H9 (cell line): ENCODE measurements at regions not wholly inside any gene's neighbourhood (a gene's known extent, or its start where the extent isn't known, plus 50 kb on each side); places are given as distances from the start of the nearest gene placed in this dataset.

Experiments used
- DNase-seq: peaks from one replicate; pipeline ENCODE4 v3.0.0-alpha.2; 2017
- H2AFZ ChIP-seq: one replicate; pipeline ENCODE4 v1.6.1; 2013; ENCODE audit warnings: mild to moderate bottlenecking, low read length, control low read depth, moderate library complexity
- H2AK5ac ChIP-seq: 2 replicates; pipeline ENCODE4 v1.6.1; 2013; ENCODE audit warnings: low read length, control low read depth, mixed read lengths; ENCODE audit not compliant: insufficient read length
- H2BK120ac ChIP-seq: one replicate; pipeline ENCODE4 v1.6.1; 2013; ENCODE audit warnings: low read depth, mild to moderate bottlenecking, low read length, control low read depth, inconsistent platforms; ENCODE audit not compliant: poor library complexity, severe bottlenecking
- H2BK12ac ChIP-seq: 2 replicates; pipeline ENCODE4 v1.6.1; 2013; ENCODE audit warnings: low read length, control low read depth, mixed read lengths, low read depth; ENCODE audit not compliant: insufficient read length
- H2BK15ac ChIP-seq: 2 replicates; pipeline ENCODE4 v1.6.1; 2013; ENCODE audit warnings: low read depth, low read length, control low read depth
- H2BK20ac ChIP-seq: one replicate; pipeline ENCODE4 v1.6.1; 2013; ENCODE audit warnings: low read depth, mild to moderate bottlenecking, low read length, control low read depth, inconsistent platforms; ENCODE audit not compliant: poor library complexity, severe bottlenecking
- H2BK5ac ChIP-seq: 2 replicates; pipeline ENCODE4 v1.6.1; 2013; ENCODE audit warnings: low read length, control low read depth, mixed read lengths; ENCODE audit not compliant: insufficient read length
- H3K14ac ChIP-seq: 2 replicates; pipeline ENCODE4 v1.6.1; 2013; ENCODE audit warnings: low read length, control low read depth; ENCODE audit not compliant: insufficient read depth
- H3K18ac ChIP-seq: 2 replicates; pipeline ENCODE4 v1.6.1; 2013; ENCODE audit warnings: low read depth, mild to moderate bottlenecking, mixed read lengths, low read length, control low read depth; ENCODE audit not compliant: insufficient read length
- H3K23ac ChIP-seq: 2 replicates; pipeline ENCODE4 v1.6.1; 2013; ENCODE audit warnings: low read length, control low read depth, mixed read lengths, low read depth; ENCODE audit not compliant: insufficient read length
- H3K23me2 ChIP-seq: 2 replicates; pipeline ENCODE4 v1.6.1; 2013; ENCODE audit warnings: low read depth, mild to moderate bottlenecking, mixed read lengths, low read length, control low read depth; ENCODE audit not compliant: insufficient read length, poor library complexity, severe bottlenecking
- H3K27ac ChIP-seq: 2 replicates; pipeline ENCODE4 v1.5.1; 2013; ENCODE audit warnings: low read length, control low read depth, mixed read lengths, low read depth; ENCODE audit not compliant: insufficient read length
- H3K27me3 ChIP-seq: 2 replicates; pipeline ENCODE4 v1.6.1; 2013; ENCODE audit warnings: low read length, control low read depth, inconsistent platforms; ENCODE audit not compliant: insufficient read depth
- H3K4ac ChIP-seq: 2 replicates; pipeline ENCODE4 v1.6.1; 2013; ENCODE audit warnings: low read depth, mild to moderate bottlenecking, control low read depth, inconsistent platforms, low read length, moderate library complexity
- H3K4me1 ChIP-seq: 2 replicates; pipeline ENCODE4 v1.6.1; 2013; ENCODE audit warnings: low read length, control low read depth, inconsistent platforms; ENCODE audit not compliant: insufficient read depth
- H3K4me2 ChIP-seq: 2 replicates; pipeline ENCODE4 v1.6.1; 2013; ENCODE audit warnings: low read length, control low read depth, mixed read lengths; ENCODE audit not compliant: insufficient read length, insufficient read depth
- H3K56ac ChIP-seq: 2 replicates; pipeline ENCODE4 v1.6.1; 2013; ENCODE audit warnings: low read depth, mild to moderate bottlenecking, mixed read lengths, low read length, control low read depth; ENCODE audit not compliant: insufficient read length
- H3K79me1 ChIP-seq: 2 replicates; pipeline ENCODE4 v1.6.1; 2013; ENCODE audit warnings: low read depth, mild to moderate bottlenecking, moderate library complexity, low read length, control low read depth, inconsistent platforms; ENCODE audit not compliant: insufficient read depth, poor library complexity, severe bottlenecking
- H3K79me2 ChIP-seq: 2 replicates; pipeline ENCODE4 v1.6.1; 2013; ENCODE audit warnings: low read length, control low read depth, inconsistent platforms; ENCODE audit not compliant: insufficient read depth
- H3K9ac ChIP-seq: 2 replicates; pipeline ENCODE4 v1.6.1; 2013; ENCODE audit warnings: low read length, control low read depth, mixed read lengths; ENCODE audit not compliant: insufficient read length; ENCODE audit errors: extremely low read depth
- H3K9me3 ChIP-seq: one replicate; pipeline ENCODE4 v1.6.1; 2013; ENCODE audit warnings: low read depth, low read length, inconsistent platforms; ENCODE audit not compliant: control insufficient read depth
- H3T11ph ChIP-seq: one replicate; pipeline ENCODE4 v1.6.1; 2013; ENCODE audit warnings: mild to moderate bottlenecking, low read length, control low read depth, inconsistent platforms
- H4K20me1 ChIP-seq: one replicate; pipeline ENCODE4 v1.6.1; 2013; ENCODE audit not compliant: control insufficient read depth, insufficient read length, insufficient read depth
- H4K5ac ChIP-seq: 2 replicates; pipeline ENCODE4 v1.6.1; 2013; ENCODE audit warnings: low read depth, mild to moderate bottlenecking, mixed read lengths, low read length, control low read depth; ENCODE audit not compliant: insufficient read length
- H4K8ac ChIP-seq: replicated peaks from 2 replicates; pipeline ENCODE4 v1.6.1; 2013; ENCODE audit warnings: low read length, control low read depth, mixed read lengths, low read depth; ENCODE audit not compliant: insufficient read length
- H4K91ac ChIP-seq: 2 replicates; pipeline ENCODE4 v1.6.1; 2013; ENCODE audit warnings: low read depth, mild to moderate bottlenecking, moderate library complexity, mixed read lengths, low read length, control low read depth; ENCODE audit not compliant: insufficient read length
- H3K27ac Mint-ChIP-seq, 3 experiments: 2 replicates in 2 of 3; 3 replicates in 1 of 3; pipeline ENCODE4 v1.8.0; 2020 to 2021; ENCODE audit warnings: mixed read lengths in 3 of 3, mild to moderate bottlenecking in 1 of 3, moderate library complexity in 1 of 3
- H3K27me3 Mint-ChIP-seq: 2 replicates; pipeline ENCODE4 v1.8.0; 2021; ENCODE audit warnings: low read depth, mild to moderate bottlenecking, moderate library complexity, mixed read lengths
- H3K36me3 Mint-ChIP-seq, 3 experiments: 2 replicates in 2 of 3; 3 replicates in 1 of 3; pipeline ENCODE4 v1.8.0; 2020 to 2021; ENCODE audit warnings: low read depth in 3 of 3, mixed read lengths in 3 of 3; ENCODE audit not compliant: insufficient read depth in 1 of 3
- H3K4me1 Mint-ChIP-seq, 2 experiments: 2 replicates each; pipeline ENCODE4 v1.8.0; 2020; ENCODE audit warnings: mixed read lengths in 2 of 2
- H3K4me3 Mint-ChIP-seq, 2 experiments: 2 replicates in 1 of 2; 3 replicates in 1 of 2; pipeline ENCODE4 v1.8.0; 2020 to 2021; ENCODE audit warnings: mild to moderate bottlenecking in 2 of 2, mixed read lengths in 2 of 2, moderate library complexity in 1 of 2
- H3K9me3 Mint-ChIP-seq, 2 experiments: 2 replicates in 1 of 2; 3 replicates in 1 of 2; pipeline ENCODE4 v1.8.0; 2020; ENCODE audit warnings: mild to moderate bottlenecking in 2 of 2, mixed read lengths in 2 of 2, moderate library complexity in 1 of 2
- CTCF ChIP-seq: fragments of 200-600 bp; sonication (generic); conservative IDR thresholded peaks from 3 replicates; pipeline ENCODE4 v1.8.0; 2021; ENCODE audit warnings: antibody characterized with exemption, mild to moderate bottlenecking
- WGBS: extraction: QIAGEN DNeasy Blood & Tissue Kit; methylation state at CpG from one replicate; pipeline ENCODE4 v1.1.7; 2013; ENCODE audit warnings: missing lambda C conversion rate, low lambda C conversion rate, mixed read lengths; ENCODE audit not compliant: insufficient read length; ENCODE audit errors: extremely low coverage; 5-methylcytosine and 5-hydroxymethylcytosine counted together

GRCh38 chr4:181944527-181944926, 298.7 kb upstream of the TENM3 start:
- H4K20me1 ChIP-seq, result no peaks in the 10 kb centered on the region
- no peak overlapping the region for H2AK5ac ChIP-seq
- no peak overlapping the region for H3K27ac ChIP-seq
- H3K56ac ChIP-seq, result no peak overlapping the region
- H3K9ac ChIP-seq, result no peak overlapping the region
- no peaks in the 10 kb centered on the region for H3K27me3 ChIP-seq
- H3K79me2 ChIP-seq, result no peaks in the 10 kb centered on the region
- H2BK20ac ChIP-seq, result no peak overlapping the region
- H3K23ac ChIP-seq, result no peak overlapping the region
- Mint-ChIP-seq H3K36me3 (peaks cover 0 to 1% (median 1%) of the 10 kb centered on the region in 3 experiments; a peak in 1 of 7 replicates), H3K27ac (no peak overlapping the region), H3K4me3 (no peak overlapping the region), H3K9me3 (no peaks in the 10 kb centered on the region; a peak in 2 of 5 replicates), H3K27me3 (peaks cover 1% of the 10 kb centered on the region; the same call in 1 of the 2 replicates), H3K4me1 (peaks cover 11 to 26% of the 10 kb centered on the region in 2 experiments)
- no peak overlapping the region for H2AFZ ChIP-seq
- no peak overlapping the region for H3K18ac ChIP-seq
- no peak overlapping the region for H4K91ac ChIP-seq
- no peak overlapping the region for H3K14ac ChIP-seq
- H2BK15ac ChIP-seq, result no peak overlapping the region
- no CpG with 5 or more reads among the region's 8 CpGs for WGBS
- H3T11ph ChIP-seq, result no peak overlapping the region
- H3K4ac ChIP-seq, result no peak overlapping the region
- no peak overlapping the region for H4K5ac ChIP-seq
- no peak overlapping the region for H4K8ac ChIP-seq
- H3K23me2 ChIP-seq, result no peaks in the 10 kb centered on the region
- H3K9me3 ChIP-seq, result no peaks in the 10 kb centered on the region
- no peak for DNase-seq
- no peak overlapping the region for H3K4me2 ChIP-seq
- H2BK5ac ChIP-seq, result no peak overlapping the region
- no peaks in the 10 kb centered on the region for H3K79me1 ChIP-seq
- H2BK120ac ChIP-seq, result no peak overlapping the region
- TF ChIP-seq CTCF, result no peak
- no peak overlapping the region for H2BK12ac ChIP-seq
- H3K4me1 ChIP-seq, result peaks cover 3% of the 10 kb centered on the region
